Endodermal cell (in vitro differentiated cells): ENCODE measurements at regions not wholly inside any gene's neighbourhood (a gene's known extent, or its start where the extent isn't known, plus 50 kb on each side); places are given as distances from the start of the nearest gene placed in this dataset.

ENCODE experiments used
- DNase-seq: peaks from one replicate; pipeline ENCODE4 v3.0.0-alpha.2; 2017
- H3K27ac ChIP-seq: 2 replicates; pipeline ENCODE4 v1.5.1; 2013; ENCODE audit warnings: mild to moderate bottlenecking, low read depth, low read length, moderate library complexity
- H3K27me3 ChIP-seq: 2 replicates; pipeline ENCODE4 v1.6.1; 2013; ENCODE audit warnings: mild to moderate bottlenecking, low read length, moderate library complexity; ENCODE audit not compliant: insufficient read depth, control insufficient read depth, poor library complexity, severe bottlenecking
- H3K36me3 ChIP-seq: 2 replicates; pipeline ENCODE4 v1.7.0; 2013; ENCODE audit warnings: mild to moderate bottlenecking, low read length, moderate library complexity; ENCODE audit not compliant: control insufficient read depth, insufficient read depth
- H3K4me1 ChIP-seq: one replicate; pipeline ENCODE4 v1.7.0; 2013; ENCODE audit warnings: low read length; ENCODE audit not compliant: control insufficient read depth, insufficient read depth
- H3K4me3 ChIP-seq: 2 replicates; pipeline ENCODE4 v1.5.1; 2013; ENCODE audit warnings: mild to moderate bottlenecking, low read length, moderate library complexity
- H3K9ac ChIP-seq: 2 replicates; pipeline ENCODE4 v1.6.1; 2013; ENCODE audit warnings: mild to moderate bottlenecking, low read length, moderate library complexity; ENCODE audit not compliant: poor library complexity, severe bottlenecking; ENCODE audit errors: extremely low read depth
- H3K9me3 ChIP-seq: 2 replicates; pipeline ENCODE4 v1.6.1; 2013; ENCODE audit warnings: mild to moderate bottlenecking, low read length, moderate library complexity; ENCODE audit not compliant: control insufficient read depth
- H3K27ac Mint-ChIP-seq: 2 replicates; pipeline ENCODE4 v1.8.0; 2020; ENCODE audit warnings: mixed read lengths
- H3K27me3 Mint-ChIP-seq: 2 replicates; pipeline ENCODE4 v1.8.0; 2021; ENCODE audit warnings: mild to moderate bottlenecking, mixed read lengths; ENCODE audit not compliant: insufficient read depth
- H3K36me3 Mint-ChIP-seq: 2 replicates; pipeline ENCODE4 v1.8.0; 2020; ENCODE audit warnings: low read depth, mixed read lengths
- H3K4me1 Mint-ChIP-seq: 2 replicates; pipeline ENCODE4 v1.8.0; 2020; ENCODE audit warnings: mixed read lengths
- H3K4me3 Mint-ChIP-seq: 2 replicates; pipeline ENCODE4 v1.8.0; 2020; ENCODE audit warnings: mild to moderate bottlenecking, moderate library complexity, mixed read lengths
- H3K9me3 Mint-ChIP-seq: 2 replicates; pipeline ENCODE4 v1.8.0; 2020; ENCODE audit warnings: mild to moderate bottlenecking, mixed read lengths
- WGBS, 2 experiments: methylation state at CpG; one replicate each; pipeline versions ENCODE4 v1.1.5 to v1.1.7; 2013; ENCODE audit warnings: missing lambda C conversion rate in 2 of 2, mixed read lengths in 1 of 2; ENCODE audit not compliant: insufficient coverage in 1 of 2, insufficient read length in 1 of 2; 5-methylcytosine and 5-hydroxymethylcytosine counted together
- TF ChIP-seq, protein P1 (sequence below): fragments of 200-600 bp; sonication (generic); conservative IDR thresholded peaks from 2 replicates; pipeline ENCODE4 v1.5.0; 2021; ENCODE audit warnings: antibody characterized with exemption, mild to moderate bottlenecking

DNA sequence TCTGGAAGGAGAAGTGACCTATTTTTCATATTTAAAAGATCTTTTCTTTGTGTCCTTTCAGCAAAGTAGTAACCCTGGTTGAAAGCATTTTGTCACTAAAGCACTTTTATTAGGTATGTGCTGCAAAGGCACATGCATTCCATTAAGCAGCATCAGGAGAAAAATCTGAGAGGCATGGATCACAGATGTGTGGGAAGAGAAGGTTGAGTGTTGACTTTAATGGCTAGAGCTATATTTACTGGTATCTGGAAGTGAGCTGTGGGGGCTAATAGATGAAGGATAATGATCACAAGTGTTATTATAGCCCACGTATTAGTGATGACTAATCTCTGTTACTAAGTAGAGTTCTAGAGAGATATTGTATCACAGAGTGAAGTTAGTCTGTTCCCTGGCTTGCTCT lies 1520.7 kb downstream of the ARAP2 start:
- H3K9me3 ChIP-seq = no peaks in the 10 kb centered on the region
- no peak overlapping the region for H3K27ac Mint-ChIP-seq
- TF ChIP-seq, protein P1, sequence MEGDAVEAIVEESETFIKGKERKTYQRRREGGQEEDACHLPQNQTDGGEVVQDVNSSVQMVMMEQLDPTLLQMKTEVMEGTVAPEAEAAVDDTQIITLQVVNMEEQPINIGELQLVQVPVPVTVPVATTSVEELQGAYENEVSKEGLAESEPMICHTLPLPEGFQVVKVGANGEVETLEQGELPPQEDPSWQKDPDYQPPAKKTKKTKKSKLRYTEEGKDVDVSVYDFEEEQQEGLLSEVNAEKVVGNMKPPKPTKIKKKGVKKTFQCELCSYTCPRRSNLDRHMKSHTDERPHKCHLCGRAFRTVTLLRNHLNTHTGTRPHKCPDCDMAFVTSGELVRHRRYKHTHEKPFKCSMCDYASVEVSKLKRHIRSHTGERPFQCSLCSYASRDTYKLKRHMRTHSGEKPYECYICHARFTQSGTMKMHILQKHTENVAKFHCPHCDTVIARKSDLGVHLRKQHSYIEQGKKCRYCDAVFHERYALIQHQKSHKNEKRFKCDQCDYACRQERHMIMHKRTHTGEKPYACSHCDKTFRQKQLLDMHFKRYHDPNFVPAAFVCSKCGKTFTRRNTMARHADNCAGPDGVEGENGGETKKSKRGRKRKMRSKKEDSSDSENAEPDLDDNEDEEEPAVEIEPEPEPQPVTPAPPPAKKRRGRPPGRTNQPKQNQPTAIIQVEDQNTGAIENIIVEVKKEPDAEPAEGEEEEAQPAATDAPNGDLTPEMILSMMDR = no peak
- H3K9me3 Mint-ChIP-seq = peaks cover 3% of the 10 kb centered on the region
- H3K27me3 Mint-ChIP-seq = no peaks in the 10 kb centered on the region
- WGBS, 2 experiments = 85% methylated on average over 1 of the region's 1 CpG; no CpG with 5 or more reads in 1 of the 2 experiments
- no peaks in the 10 kb centered on the region for H3K36me3 Mint-ChIP-seq
- H3K4me1 ChIP-seq = no peaks in the 10 kb centered on the region
- no peak for DNase-seq
- no peak overlapping the region for H3K27ac ChIP-seq
- H3K27me3 ChIP-seq = no peaks in the 10 kb centered on the region
- no peaks in the 10 kb centered on the region for H3K4me1 Mint-ChIP-seq
- H3K4me3 Mint-ChIP-seq = no peak overlapping the region
- H3K36me3 ChIP-seq = no peaks in the 10 kb centered on the region
- no peak overlapping the region for H3K9ac ChIP-seq
- no peak overlapping the region for H3K4me3 ChIP-seq

DNA sequence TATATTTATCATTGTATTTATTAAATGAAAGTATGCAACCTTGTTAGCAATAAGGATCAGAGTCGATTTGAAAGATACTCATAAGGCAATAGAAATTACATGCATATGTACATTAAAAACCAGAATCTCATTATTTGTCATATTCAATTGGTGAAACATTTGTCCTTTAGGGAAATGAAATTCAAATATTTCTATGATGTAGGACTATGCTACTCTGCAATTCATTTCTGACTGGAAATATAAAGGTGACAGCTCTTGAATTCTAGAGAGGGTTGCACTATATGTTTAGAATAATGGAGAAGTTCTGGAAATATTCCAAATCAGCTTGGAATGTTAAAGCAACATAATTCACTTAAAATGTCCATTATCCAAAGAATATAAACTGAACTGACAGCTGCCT lies 1519.8 kb downstream of the ARAP2 start:
- peaks cover 3% of the 10 kb centered on the region for H3K9me3 Mint-ChIP-seq
- no peak overlapping the region for H3K4me3 ChIP-seq
- 83% methylated on average over 1 of the region's 1 CpG; no CpG with 5 or more reads in 1 of the 2 experiments for WGBS, 2 experiments
- no peaks in the 10 kb centered on the region for H3K27me3 ChIP-seq
- no peaks in the 10 kb centered on the region for H3K4me1 ChIP-seq
- TF ChIP-seq, protein P1 = no peak
- H3K4me1 Mint-ChIP-seq = no peaks in the 10 kb centered on the region
- no peaks in the 10 kb centered on the region for H3K27me3 Mint-ChIP-seq
- no peak overlapping the region for H3K9ac ChIP-seq
- no peaks in the 10 kb centered on the region for H3K36me3 Mint-ChIP-seq
- H3K27ac Mint-ChIP-seq = no peak overlapping the region
- DNase-seq = no peak
- no peak overlapping the region for H3K4me3 Mint-ChIP-seq
- H3K27ac ChIP-seq = no peak overlapping the region
- H3K9me3 ChIP-seq = no peaks in the 10 kb centered on the region
- H3K36me3 ChIP-seq = no peaks in the 10 kb centered on the region

DNA sequence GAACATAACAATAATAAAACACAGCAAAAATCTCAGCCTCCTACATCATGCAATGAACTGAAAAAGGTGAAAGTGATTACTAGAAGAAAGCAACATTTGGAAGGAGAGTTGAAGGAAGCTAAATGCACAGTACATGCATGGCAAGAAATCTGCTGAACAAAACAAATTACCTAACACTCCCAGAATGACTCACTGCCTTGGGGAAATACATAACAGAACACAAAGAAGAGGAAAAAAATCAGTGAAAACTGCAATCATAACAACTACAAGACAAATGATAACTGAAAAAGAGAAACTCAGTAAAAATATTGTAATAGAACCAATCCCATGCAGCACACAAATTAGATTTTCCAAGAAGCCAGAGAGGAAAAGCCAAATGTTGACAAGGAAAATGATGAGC lies 1513.2 kb downstream of the ARAP2 start:
- H3K27ac ChIP-seq = no peak overlapping the region
- H3K9ac ChIP-seq = no peak overlapping the region
- no peaks in the 10 kb centered on the region for H3K36me3 ChIP-seq
- H3K4me3 ChIP-seq = no peak overlapping the region
- H3K27me3 ChIP-seq = no peaks in the 10 kb centered on the region
- H3K4me1 Mint-ChIP-seq = peaks cover 10% of the 10 kb centered on the region
- no peak overlapping the region for H3K4me3 Mint-ChIP-seq
- no peaks in the 10 kb centered on the region for H3K27me3 Mint-ChIP-seq
- H3K9me3 ChIP-seq = no peaks in the 10 kb centered on the region
- DNase-seq = no peak
- no peaks in the 10 kb centered on the region for H3K36me3 Mint-ChIP-seq
- H3K4me1 ChIP-seq = no peaks in the 10 kb centered on the region
- TF ChIP-seq, protein P1 = no peak
- H3K9me3 Mint-ChIP-seq = no peaks in the 10 kb centered on the region
- H3K27ac Mint-ChIP-seq = no peak overlapping the region
